HG02870 (cell line): ENCODE measurements at regions not wholly inside any gene's neighbourhood (a gene's known extent, or its start where the extent isn't known, plus 50 kb on each side); places are given as distances from the start of the nearest gene placed in this dataset.

ENCODE experiments used
- ATAC-seq: cut with Tn5 transposase; IDR thresholded peaks from one replicate; pipeline ENCODE4 v1.9.1; 2021; ENCODE audit warnings: mild to moderate bottlenecking, moderate library complexity; ENCODE audit not compliant: unreplicated experiment

DNA sequence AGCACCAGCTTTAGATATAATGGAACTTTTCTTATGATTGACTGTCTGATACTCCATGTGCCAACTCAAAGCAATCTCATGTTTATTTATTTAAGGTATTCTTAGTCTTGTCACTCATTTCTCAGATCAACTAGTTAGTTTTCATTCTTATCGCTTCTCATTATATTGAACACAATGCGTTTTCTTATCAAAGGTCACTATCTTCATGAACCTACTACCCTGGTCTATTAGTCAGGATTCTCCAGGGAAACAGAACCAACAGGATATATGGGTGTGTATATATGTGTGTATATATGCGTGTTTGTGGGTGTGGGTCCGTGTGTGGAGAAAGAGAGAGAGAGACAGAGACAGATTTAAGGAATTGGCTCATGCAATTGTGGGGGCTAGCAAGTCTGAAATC lies 619.9 kb downstream of the ZEB2 start:
- no peak for ATAC-seq

DNA sequence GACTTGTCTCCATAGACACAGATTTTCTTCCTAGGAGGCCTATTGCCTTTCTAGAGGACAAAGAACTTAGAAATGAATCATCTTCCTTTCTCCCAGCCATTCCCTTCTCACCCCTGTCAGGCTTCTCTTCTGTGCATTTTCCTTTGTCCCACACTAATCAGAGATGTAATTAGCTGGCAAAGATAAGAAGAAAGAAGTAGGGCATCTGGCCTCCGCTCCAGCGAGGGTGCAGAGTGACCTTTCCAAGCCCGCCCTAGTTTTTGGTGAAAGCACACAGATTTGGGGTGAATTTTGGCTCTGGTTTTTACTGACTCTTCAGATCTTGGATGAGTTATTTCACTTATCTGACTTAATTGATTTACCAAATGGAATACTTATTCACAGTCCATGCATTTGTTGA lies 626.5 kb downstream of the ZEB2 start:
- no peak for ATAC-seq

DNA sequence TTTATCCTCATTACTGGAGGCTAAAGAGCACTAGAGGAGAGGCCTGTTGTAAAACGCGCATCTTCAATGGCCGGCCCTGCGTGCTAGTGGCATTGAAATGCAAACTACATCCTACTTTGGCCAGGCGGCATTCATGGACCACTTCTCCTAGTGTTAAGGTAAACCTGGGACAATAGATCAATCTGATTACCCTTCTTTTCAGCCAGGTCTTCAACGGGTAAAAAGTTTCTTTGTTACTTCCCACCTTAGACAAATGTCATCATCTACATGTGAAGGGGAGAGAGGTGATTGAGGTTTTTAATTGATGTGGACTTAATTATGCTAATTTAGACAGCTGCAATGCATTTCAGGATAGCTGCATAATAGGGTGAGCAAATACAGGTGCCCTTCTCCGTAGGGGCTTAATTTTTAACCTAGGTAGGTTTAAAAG lies 628.0 kb downstream of the ZEB2 start:
- no peak for ATAC-seq

GRCh38 chr2:143890798-143891197 lies 629.1 kb downstream of the ZEB2 start:
- no peak for ATAC-seq

- ATAC-seq = no peak
Observed at GRCh38 chr2:143889216-143889615, 630.7 kb downstream of the ZEB2 start.

DNA sequence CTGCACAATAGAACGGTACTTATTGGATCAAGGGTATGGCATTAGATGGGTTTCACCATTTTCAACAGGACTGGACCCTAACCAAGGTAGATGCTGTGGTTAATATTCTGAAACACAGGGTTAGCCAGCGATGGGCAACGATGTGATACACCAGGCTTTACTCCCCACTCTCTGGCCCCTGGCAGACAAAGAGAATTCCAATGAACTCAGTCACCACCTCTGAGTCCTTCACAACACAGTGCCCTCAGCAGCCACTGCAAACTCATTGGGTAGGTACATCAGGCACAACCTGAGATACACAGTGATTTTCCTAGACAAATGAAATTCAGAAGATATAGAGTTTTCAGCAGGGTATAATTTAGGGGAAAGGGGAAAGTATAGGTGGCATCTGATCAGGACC lies 634.5 kb downstream of the ZEB2 start:
- ATAC-seq = no peak

- no peak for ATAC-seq
Observed at GRCh38 chr2:143881246-143881645, 638.7 kb downstream of the ZEB2 start.

DNA sequence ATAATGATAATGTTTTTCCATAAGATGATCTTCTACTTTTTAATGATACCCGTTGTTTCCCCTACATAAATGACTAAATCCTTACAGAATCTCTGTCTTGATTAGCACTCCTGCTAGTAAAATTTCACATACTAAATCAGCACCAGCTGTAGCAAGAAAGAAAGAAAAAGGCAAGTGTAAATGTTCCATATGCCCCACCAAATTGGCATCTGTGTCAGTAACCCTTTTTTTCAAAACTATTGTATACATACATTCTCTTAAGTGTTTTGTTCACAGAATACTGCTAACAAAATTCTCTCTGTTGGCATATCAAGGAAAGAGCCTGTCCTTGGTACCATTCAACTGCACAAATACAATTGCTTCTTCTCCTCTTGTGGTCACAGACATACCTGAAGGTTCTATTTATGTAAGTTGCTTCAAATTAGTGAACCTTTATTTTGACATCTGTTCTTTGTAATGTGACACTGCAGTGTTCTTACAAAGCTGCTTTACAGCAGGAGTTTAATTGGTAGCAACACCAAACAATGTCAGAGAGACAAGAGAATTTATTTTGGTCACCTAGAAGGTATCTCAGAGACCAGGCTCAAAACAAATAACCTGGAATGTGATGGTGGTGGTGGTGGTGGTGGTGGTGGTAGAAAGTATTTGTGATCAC lies 641.9 kb downstream of the ZEB2 start:
- ATAC-seq = no peak

DNA sequence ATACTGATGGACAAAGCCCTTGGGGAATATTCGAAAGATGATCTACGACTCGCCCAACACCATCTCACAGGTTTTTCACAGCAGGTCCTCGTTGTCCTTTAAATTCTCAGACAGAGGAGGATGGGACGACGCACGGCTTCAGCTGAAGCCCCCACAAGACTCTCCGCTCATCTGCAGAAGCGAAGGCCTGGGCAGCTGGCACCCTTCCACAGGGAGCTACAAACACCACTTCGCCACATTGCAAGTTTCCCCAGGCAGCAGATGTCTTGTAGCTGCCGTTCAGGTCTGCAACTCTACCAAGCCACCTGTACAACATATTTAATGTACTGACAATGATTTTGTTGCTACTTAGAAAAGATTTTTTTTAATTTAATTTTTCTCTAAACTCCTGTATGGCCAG lies 642.9 kb downstream of the ZEB2 start:
- ATAC-seq = no peak

GRCh38 chr2:143875295-143876233 lies 644.4 kb downstream of the ZEB2 start:
- ATAC-seq = no peak

DNA sequence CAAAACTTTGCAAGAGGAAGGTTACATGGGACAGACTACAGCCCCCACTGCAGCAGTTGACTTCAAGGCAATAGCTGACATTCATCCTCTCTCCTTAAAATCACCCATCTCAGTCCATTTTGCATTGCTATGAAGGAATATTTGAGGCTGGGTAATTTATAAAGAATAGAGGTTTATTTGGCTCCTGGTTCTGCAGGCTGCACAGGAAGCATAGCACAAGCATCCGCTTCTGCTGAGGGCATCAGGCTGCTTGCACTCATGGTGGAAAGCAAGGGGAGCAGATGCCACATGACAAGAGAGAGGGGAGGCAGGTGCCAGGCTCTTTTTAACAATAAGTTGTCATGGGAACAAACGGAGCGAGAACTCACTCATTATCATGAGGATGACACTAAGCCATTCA lies 646.0 kb downstream of the ZEB2 start:
- no peak for ATAC-seq

DNA sequence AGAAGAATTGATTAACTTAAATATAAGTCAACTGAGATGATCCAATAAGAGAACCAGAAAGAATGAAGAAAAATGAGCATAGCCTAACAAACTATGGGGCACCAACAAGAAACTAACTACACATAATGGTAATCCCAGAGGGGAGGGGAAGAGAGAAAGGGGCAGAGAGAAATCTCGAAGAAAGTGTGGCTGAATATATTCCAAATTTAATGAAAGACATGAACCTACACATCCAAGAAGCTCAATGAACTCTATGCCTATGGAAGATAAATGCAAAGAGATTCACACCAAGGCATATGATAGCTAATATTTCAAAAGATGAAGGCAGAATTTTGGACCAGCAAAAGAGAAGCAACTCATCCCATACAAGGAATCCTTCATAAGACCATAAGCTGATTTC lies 649.2 kb downstream of the ZEB2 start:
- no peak for ATAC-seq

DNA sequence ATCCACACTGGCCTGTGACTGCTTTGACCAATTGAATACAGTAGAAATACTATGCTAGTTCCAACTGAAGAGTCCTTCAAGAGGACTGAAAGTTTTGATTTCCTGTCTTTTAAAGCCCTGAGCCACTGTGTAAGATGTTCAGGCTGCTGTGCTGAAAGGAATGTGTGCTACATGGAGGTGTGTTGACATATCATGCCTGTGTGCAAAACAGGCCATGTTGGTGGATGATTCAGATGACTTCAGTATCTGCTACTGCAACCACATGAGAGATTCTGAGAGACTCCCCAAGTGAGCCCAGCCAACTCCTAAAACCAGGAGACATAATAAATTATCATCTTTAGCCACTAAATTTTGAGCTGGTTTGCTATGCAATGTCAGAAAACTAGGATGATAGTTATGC lies 662.9 kb downstream of the ZEB2 start:
- no peak for ATAC-seq

DNA sequence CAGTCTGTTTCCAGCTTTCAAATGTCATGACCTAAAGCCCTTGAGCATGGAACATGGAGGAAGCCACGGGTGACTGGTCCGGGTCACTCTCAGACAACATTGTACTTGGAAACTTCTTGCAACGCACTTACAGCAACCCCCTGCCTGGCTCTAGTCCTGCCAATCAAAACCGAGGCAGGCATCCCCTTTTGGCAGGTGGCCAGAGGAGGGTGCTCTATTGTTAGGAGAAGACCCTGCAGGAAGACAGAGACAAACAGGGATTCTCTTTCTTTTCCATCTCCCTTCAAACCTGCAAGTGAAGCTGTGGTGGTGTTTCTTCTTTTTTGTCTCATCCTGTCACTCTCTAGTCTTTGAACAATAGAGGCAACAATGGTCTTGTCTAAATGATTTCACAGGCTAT lies 667.2 kb downstream of the ZEB2 start:
- ATAC-seq = no peak

GRCh38 chr2:143850084-143850483 lies 669.8 kb downstream of the ZEB2 start:
- ATAC-seq = no peak

- no peak for ATAC-seq
Observed at GRCh38 chr2:143847257-143847656, 672.7 kb downstream of the ZEB2 start.

DNA sequence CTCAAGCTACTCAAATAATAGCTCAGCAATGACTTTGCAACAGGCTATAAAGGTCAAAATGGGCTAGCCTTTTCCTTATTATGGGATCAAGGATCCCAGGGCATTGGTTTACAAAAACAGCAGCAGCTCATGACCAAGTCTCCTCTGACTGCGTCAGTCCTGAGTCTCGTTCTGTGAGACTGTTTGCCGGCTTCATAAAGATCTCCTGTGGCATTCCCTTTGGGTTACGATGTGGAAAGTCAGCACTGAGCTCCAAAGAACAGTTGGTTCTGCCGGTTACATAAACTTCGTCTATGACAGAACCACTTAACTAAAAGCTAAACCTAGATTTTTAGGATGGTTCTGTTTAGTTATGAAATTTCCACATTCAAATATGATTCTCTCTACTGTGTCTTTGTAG lies 674.9 kb downstream of the ZEB2 start:
- no peak for ATAC-seq

DNA sequence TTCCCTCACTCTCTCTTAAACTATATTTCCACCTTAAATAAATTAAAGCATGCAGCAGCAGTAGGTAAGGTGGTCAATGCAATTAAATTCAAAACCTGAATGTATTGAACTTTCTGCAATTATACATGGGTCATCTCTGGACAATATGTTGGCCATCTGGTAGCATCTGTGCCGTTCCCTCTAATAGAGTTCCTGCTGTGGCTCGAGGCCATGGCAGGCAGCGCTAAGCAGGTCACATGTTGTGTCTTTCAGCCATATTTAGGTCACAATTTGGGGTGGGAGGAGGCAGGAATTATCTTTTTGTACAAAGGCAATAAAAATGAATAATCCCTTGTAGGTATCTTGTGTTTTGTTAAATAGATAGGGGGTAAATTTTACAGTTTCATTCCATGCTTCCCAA lies 676.2 kb downstream of the ZEB2 start:
- no peak for ATAC-seq

DNA sequence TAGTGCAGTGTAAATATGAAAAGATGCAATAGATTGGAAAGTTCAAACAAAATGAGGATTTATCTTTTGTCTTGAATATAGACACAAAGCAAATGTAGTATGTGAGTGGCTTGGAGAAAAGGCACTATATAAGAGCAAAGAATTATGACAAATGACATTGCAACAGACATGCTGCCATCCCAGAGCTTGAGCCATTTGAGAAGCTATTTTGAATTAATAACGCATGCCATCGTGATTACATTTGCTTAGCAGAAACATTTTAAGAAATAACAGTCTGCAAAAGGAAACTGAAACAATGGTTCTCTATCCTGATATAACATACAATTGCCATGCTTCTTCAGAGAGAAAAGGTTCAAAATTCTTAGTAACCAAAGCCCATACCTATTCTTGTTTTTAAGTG lies 677.1 kb downstream of the ZEB2 start:
- ATAC-seq = no peak

DNA sequence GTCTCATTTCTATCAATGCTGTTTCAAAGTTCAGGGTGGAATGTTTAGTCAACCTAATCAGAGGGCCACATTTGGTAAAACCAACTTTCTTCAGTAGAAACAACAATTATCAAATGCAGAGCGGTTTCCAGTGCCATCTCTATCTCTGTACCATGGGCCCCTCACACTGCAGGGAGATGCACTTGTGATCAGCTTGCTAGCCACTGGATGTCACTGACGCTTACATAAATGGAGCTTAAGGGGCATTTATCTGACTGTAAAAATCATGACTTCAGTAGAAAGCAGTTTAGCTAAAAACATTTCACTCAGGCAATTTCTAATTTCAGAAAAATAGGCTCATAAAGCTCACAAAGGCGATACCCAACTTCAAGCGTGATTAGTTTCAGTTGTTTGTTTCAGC lies 678.0 kb downstream of the ZEB2 start:
- no peak for ATAC-seq

DNA sequence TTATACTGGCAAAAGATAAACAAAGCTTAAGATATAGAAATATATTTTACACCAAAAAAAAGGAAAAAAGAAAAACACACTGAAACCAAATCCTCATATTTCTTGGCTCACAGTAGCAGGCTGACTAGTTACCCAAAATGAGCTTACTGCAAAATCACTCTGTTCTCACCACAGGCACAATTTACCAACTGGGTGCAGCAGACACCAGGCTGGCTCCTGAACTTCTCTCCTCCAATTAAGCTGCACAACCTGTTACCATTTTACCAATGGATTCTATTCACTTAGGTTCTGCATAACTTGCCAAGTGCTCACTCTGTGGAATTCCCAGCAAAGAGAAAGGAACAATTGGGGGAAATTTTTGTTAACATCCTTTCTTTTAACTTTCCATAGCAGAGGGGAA lies 679.3 kb downstream of the ZEB2 start:
- ATAC-seq = no peak

DNA sequence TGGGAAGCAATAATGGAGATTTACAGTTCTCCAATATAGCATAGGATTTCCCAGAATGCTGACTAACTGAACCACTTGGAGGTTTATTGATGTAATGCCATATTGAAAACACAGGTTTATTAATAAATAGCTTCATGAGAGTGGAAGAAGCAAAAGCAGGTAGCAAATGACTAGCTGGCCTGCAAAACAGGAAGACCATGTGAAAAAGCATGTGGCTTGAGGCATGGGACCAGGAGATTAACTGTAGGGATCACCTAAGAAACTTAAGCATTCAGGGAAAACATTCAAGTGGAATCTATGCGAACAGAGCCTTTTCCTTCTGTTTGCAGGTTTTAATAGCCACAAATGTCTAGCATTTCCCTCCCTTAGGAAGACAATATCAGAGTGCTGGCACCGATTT lies 679.7 kb downstream of the ZEB2 start:
- no peak for ATAC-seq
